ENCODE measurements at regions not wholly inside any gene's neighbourhood (a gene's known extent, or its start where the extent isn't known, plus 50 kb on each side); places are given as distances from the start of the nearest gene placed in this dataset.

DNA sequence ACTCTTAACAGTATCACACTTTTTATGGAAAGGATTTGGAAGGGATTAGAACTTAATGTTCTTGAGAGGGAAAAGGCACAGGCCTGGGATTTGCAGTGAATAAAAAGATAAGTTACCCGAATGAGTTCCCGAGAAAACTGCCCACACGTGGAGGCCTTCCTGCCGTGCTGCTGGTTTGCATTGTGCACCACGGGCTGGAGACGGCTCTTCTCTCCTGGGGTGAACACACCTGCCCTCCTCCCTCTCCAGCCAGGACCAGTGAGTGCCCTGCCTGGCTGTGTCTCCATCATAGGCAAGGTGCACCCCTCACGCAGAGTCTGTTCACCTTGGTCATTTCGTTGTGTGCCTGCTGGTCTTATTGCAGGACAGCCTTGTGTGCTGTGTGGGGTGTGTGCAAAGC is 336.3 kb upstream of the SHH start:
- DNase-seq, result no peak

DNA sequence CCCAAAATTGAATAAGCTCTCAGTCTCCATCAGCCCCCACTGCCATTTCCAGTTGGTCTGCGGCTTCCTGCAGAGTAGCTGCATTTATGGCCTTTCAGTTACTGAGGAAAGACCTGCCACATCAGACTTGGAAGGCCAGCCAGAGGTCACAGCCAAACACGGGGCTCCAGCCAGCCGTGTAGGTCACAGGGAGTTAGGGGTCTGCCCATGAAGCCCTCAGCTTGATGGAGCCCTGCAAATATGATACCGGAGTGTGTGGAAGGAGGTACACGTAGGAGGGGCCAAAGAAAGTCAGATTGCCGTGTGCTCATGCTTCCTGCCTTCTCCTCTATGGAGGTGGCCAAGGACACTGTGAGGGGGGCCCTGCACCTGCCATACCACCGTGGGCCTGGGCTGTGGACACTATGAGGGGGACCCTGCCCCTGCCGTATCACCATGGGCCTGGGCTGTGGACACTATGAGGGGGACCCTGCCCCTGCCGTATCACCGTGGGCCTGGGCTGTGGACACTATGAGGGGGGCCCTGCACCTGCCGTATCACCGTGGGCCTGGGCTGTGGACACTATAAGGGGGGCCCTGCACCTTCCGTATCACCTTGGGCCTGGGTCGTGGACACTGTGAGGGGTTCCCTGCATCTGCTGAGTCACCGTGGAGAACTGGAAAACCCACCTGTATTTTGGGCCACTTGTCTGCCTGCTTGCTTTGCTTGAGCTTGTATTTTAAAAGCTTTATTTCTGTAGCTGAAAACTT is 335.7 kb upstream of the SHH start:
- no peak for DNase-seq

DNA sequence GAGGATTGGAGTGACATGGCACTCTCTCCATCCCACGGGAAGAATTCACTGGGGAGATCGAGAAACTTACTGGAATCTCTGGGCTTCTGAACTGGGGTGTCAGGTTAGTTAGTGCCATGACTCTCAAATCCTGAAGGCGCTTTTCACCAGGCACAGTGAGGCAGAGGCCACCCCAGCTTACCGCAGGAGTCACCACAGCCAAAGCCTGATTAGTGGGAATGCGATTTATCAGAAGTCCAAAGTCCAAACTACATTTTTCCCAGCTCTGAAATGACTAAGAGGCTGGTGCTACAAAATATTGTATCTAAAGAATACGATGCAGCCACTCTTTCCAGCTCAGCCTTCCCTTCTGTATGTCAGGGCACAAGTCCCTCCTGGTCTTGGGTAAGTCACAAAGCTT is 334.8 kb upstream of the SHH start:
- DNase-seq, result no peak

DNA sequence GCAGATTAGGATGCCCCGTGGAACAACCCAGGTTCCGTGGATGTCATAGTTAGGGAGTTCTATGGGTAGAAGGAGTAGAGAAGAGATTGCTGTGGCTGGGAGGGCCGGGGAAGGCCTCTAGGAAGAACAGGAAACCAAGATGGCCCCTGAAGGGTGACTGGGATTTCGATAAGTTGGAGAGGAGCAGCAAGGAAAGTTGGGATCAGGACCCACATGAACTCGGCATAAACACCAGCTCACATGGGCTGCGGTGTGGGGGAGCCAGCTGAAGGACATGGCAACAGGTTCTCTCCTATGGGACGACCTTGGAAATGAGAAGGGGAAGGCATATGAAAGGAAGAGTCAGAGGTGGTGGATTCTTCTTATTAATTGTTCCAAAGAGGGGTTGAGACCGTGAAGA is 333.7 kb upstream of the SHH start:
- no peak for DNase-seq

DNA sequence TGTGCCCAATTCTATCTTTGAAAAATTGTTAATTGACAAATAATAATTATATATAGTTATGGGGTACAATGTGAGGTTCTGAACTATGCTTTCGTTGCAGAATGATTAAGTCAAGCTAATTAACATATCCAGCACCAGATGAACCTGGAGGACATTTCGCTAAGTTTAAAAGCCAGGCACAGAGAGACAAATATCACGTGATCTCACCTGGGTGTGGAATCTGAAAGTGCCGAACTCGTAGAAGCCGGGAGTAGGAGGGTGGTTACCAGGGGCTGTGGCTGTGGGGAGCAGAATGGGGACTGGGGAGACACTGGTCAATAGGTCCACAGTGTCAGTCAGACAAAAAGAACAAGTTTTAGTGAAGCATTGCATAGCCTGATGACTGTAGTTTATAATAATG is 332.9 kb upstream of the SHH start:
- no peak for DNase-seq

DNA sequence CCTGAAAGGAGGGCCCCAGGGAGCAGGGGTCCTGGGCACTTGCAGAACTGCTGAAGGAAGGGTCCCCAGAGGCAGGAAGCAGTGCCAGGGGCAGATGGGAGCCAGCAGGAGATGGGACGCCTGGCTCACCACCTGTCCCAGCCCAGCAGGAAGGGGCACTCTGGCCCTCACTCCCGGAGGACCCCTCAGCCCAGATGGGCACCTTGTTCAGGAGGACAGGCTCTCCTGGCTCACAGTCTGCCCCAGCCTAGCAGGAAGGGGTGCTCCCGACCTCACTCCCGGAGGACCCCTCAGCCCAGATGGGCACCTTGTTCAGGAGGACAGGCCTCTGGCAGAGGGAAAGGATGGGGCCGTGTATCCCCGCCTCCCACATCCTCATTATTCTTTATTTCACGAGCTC is 331.4 kb upstream of the SHH start:
- no peak for DNase-seq

DNA sequence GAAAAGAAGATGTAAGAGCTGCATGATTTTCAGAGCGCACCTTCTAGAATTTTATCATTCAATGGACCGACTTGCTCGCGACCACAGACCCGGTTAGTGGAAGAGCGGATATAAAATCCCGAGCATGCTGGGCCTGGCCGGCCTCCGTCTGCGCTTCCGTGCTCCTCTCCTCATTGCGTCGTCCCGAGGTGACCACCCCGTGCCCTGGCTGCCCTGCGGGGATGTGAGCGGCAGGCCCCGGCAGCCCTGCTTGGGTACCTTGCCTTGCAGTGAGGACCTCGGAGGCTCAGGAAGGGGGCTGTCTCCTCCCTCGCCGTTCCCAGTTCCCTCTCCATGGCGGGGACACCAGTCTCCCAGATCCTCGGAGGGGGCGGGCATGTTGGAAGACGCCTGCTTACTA is 330.9 kb upstream of the SHH start:
- DNase-seq, result no peak

DNA sequence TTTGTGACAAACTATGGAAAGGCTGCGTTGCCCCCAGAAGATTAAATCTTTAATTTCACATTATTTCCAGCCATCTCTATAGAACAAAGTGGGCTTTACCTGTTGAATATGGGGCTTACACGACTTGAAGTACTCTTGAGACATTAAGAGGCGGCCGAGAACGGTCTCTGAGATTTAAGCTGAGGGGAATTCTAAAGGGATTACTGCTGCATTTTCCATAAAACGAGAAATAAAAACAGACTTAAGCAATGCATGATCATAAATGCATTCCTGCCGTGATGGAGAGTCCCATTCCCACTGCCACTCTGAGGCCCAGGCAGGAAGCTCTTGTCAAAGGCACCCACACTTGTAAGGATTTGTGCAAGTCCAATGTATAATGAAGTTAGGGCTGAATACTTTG is 329.7 kb upstream of the SHH start:
- DNase-seq, result no peak

DNA sequence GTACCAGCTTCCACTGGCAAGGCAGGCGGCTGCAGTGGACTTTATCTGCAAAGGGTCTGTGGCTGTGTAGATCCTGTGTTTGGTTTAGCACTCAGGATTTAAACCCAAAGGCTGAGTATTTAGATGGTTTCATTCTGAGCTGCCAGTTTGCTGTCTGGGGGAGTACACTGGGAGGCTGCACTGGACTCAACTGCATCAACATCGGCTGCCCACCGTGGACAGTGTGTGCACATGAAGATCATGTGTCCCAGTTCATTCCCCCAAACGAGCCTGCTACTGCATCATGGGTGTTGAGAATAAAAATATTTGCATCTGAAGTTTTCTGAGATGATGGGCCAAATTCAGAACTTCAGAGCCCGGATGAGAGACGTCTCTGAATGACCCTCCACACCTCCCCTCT is 328.6 kb upstream of the SHH start:
- DNase-seq, result no peak

DNA sequence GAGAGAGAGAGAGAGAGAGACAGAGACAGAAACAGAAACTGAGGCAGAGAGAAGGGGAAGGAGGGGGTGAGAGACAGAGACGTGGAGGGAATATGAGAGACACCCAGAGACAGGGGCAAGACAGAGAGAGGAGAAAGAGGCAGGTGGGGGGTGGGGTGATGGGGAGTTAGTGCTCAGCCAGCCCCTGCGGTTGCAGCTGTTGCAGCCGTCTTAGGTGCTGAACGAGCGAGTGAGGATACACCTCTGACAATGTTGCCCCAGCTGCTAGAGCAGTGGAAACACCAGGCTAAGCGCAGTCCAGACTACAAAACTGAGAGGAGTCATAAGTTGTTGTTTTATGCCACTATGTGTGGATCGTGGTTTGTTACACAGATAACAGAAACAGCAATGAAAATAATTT is 328.2 kb upstream of the SHH start:
- no peak for DNase-seq

DNA sequence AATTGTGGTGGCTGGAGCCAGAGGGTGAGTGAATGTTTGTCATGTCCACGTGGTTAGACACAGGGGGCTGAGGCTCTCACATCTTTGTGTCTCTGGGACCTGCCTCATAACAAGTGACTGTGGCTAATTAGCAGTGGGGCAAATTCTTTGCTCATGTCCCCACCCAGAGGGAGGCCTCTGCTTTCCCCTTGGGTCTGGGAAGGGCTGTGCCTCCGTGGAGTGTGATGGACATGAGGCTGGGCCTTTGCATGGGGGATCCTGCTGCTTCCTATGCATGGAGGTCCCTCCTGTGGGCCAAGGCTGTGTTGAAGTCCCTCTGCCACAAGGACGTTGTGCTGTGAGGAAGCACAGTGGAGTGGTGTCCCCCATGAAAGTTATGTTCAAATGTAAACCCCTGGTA is 327.4 kb upstream of the SHH start:
- no peak for DNase-seq

DNA sequence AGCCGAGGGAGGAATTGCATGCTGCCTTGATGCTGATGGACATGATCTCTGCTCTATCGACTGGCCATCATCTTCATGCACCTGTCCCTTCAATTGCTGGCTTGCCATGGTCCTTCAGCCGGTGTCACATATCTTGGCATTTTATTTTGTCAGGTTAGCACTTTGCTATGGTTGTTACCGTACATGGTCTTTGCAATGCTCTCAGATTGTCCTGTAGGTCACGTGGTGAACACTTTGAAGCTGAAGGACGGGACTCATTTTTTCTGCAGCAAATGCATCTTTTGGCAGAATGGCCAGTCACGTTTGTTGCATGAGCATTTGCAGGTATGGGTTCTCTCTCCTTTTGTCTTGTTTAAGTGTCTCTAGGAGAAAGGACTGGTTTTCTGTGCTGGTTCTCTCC is 326.8 kb upstream of the SHH start:
- no peak for DNase-seq

DNA sequence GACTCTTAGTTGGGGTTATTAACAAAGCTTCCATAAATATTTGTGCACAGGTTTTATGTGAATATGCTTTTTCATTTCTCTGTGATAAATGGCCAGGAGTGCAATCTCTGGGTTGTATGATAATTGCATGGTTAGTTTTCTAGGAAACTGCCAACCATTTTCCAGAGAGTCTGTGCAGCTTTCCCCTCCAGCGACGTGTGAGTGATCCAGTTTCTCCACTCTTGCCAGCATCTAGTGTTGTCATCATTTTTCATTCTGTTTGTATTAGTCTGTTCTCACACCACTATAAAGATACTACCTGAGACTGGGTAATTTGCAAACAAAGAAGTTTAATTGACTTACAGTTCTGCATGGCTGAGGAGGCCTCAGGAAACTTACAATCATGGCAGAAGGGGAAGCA is 319.6 kb upstream of the SHH start:
- no peak for DNase-seq

DNA sequence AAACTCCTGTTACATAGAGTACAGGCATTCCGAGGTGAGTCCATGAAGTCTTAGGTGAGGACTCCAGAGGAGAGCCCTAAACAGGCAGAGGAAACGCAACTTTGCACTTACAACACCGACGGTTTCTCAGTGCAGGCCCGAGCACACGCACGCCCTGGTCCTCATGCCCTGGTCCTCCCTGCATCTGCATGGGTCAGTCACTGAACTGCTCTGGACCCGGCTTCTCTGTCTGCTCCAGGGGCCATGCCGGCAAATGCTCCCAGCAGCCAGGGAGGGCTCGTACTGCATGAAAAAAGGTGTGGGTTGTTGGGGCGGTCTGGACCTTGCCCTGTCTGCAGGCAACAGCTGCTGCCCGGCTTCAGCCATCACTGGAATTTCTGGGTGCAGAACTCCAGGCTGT is 317.3 kb upstream of the SHH start:
- no peak for DNase-seq

DNA sequence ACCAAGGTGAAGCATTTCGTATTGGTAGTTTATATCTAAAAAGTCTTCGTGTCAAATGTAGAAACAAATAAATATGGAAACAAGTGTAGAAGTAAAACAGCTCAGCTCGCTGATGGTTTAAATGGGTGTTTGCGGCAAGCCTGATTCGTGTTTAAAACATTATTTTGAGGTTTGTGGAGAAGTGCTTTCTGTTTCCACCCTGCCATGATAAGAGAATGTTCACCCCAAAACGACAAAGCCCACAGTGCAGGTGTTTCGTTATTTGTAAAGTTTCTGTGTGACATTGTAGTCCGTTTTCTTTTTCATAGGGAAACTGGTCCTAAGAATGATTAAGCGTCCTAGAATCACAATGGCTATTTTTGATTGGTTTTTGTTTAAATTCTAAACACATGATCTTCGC is 316.2 kb upstream of the SHH start:
- DNase-seq, result no peak

DNA sequence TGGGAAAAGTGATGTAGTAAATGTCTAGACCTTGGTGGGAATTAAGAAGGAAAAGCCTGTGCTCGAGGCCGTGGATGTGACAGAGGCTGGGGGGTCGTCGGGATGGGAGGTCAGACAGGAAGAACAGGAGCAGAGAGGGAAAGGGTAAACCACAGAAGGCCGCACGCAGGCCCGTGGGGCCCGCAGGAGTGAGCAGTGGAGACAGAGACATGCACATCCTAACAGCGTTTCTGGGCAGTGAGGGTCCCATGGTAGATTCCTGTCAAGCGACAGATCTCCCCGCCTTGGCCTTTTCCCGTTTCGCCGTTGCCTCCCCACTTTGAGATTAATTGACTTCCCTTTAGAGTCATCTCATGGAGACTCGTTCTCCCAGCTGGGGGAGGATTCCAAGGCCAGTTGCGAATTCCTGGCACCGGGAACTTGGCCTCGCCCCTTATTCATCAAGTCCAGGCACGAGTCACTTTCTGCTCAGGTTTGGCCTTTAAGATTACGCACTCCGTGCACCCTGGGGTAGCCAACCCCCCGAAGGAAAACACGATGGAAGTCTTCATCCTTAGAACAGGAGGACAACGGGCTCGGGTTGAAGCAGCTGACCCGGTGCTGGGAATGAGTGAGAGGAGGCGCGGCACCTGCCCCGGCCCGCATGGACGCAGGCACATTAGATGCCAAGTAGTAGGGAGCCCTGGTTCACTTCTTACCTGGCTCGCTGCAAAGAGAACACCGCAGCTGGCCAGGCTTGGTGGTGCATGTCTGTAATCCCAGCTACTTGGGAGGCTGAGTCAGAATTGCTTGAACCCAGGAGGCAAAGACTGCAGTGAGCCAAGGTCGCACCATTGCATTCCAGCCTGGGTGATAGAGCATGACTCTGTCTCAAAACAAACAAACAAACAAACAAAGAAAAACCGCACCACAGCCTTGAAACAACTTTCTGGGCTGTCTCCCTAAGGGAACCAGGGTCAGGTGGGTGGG is 315.2 kb upstream of the SHH start:
- DNase-seq, result no peak

DNA sequence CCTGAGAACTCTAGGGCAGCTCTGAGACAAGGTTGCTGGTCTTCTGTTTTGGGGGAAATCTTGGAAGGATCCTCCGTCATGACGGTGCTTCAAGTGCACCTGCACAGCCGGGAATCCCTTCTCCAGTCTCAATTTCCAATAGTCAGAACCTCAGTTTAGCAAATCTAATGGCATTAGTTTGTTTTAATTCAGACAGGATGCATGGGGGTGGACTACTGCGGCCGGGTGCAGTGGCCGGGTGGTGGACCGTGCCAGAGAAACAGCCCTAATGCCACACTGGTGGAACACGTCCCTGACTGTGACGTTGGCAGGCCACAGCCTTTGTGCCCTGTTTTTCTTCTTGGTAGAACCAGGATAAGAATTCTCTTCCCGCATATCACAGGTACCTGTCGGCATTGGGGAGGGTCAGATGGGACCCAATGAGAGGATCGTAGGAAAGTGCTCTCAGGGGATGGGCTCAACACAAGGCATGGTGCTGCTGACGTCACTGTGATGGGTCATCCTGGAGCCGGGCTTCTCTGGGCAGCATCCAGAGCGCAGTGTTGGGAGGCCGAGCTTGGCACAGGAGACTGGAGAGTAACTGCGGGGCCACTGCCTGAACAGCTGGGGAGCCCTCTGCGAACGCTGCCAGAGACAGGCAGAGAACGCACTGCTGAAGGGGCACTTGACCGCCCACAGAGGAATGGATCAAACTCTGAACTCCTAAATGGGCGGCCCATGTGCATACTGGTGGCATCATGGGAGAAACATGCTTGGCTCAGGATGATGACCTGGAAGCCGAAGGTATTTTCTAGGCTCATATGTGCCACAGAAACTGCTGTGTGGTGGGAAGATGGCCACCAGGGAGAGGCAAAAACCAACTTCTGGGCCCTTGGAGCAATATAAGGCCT is 313.8 kb upstream of the SHH start:
- DNase-seq, result no peak

DNA sequence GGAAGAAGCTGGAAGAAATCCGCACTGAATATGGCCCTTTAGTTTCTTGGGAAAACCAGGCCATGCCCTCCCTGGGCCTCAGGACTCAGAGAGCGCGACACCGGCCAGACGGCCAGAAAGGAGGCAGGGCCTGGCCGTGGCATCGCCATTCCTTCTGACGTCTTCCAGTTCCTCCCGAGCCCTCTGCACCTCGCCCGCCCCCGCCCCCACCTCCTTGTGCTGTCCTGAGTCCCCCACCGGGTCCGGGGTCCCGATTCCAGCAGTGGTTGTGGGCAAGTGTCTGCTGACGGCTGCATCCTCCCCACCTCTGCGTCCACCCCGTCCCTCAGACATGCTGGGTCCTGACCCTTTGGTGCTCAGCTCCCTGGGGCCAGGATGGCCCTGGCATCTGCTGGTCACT is 312.1 kb upstream of the SHH start:
- DNase-seq, result no peak

DNA sequence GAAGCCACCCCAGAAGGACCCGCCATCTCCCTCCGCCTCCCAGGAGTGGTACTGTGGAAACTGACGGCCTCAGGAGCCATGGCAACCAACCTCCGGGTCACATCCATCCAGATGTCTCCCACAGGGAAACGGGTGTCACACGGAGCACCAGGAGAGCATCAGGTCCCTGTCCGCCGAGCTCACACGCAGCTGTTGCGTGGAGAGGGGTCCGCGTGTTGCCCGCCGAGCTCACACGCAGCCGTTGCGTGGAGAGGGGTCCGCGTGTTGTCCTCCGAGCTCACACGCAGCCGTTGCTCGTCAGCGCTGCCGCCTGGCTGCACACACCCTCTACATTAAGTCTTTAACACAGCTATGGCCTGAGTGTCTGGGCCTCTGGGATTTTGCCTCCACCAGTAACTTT is 311.1 kb upstream of the SHH start:
- no peak for DNase-seq

DNA sequence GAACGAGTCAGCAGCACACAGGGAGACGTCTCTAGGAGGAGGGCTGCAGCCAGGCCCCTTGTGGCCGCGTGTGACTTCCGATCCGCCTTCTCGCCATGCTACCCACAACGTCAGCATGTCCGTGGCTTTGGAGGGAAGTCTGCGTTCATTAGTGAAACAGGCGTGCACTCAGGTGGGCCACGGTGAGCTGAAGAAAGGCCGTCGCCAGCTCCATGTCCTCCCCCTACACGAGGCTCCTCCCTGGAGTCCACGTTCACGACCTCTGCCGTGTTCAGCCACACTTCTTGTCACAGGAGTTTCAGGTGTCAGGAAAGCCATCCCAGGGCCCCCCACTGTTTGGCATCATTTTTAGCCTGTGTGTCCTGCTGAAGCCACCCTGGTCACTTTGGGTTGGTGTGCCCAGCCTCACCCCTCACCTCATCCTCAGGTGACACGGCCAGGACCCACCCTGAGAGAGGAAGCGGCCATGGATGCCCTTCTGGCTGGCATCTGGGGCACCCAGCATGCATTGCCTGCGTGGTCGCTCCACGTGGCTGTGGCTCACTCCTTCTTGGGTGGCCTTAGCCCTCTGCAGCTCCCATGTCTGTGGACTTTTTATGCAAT is 310.6 kb upstream of the SHH start:
- DNase-seq, result no peak

DNA sequence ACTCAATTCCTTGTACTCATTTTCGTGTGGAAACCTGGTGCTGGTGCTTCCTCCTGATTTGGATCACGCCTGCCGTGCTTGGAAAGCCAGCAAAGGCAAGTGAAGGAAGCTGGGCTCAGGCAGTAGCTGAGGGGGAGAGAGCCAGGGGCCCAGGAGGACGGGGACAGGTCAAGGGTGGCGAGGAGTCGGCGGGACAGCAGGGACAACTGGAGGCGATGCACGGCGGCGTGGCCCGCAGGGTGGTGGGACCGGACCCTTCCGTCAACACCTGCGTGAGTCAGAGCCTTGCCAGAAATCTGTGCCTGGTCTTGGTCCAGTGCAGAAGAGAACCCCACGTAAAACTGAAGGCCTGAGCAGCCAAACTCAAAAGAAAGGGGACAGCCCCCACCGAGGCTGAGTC is 309.7 kb upstream of the SHH start:
- no peak for DNase-seq

DNA sequence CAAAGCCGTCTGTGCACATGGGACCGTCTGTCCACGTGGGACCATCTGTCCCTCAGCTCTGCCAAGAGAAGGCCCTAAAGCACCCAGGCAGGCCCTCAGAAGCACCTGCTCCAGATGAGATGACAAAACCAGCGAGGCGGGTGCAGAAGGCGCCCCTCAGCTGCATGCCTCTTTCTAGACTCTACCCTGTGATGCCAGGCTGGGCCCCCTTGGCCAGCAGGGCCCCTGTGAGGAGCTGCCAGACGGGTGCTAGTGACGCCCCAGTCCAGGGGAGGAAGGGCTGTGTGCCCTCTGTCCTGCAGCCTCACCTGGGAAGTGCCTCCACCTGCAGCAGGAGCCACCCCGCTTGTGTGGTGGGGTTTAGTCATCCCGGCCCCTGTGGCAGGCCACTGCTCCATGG is 309.2 kb upstream of the SHH start:
- DNase-seq, result no peak

DNA sequence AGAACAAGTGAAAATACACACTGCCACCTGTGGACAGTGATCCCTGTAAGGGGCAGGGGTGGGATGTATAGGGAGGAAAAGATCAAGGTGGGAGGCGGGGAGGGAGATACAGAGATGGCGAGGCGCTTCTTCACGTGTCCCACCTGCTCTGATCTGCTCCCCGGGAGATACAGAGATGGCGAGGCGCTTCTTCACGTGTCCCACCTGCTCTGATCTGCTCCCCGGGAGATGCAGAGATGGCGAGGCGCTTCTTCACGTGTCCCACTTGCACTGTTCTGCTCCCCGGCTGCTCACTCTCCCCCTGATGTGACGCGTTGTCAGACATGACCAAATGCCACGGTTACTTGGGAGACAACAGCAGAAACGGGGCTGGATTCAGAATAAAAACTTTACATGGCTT is 308.3 kb upstream of the SHH start:
- DNase-seq, result no peak

All from stimulated activated CD4-positive, alpha-beta T cell treated with anti-CD3 and anti-CD28 coated beads, Interleukin-15, amount 100 ng/mL, for 24 hours (primary cell).